MM.1S (cell line): ENCODE measurements at regions not wholly inside any gene's neighbourhood (a gene's known extent, or its start where the extent isn't known, plus 50 kb on each side); places are given as distances from the start of the nearest gene placed in this dataset.

Experiments
- DNase-seq: peaks from one replicate; pipeline ENCODE4 v3.0.0-alpha.2; 2015
- H2AFZ ChIP-seq: fragments of 300-600 bp; sonication (generic); 2 replicates; pipeline ENCODE4 v1.6.0; 2016; ENCODE audit warnings: antibody characterized with exemption, low read length
- H3F3A ChIP-seq: fragments of 300-600 bp; sonication (generic); 2 replicates; pipeline ENCODE4 v1.6.1; 2016; ENCODE audit warnings: mild to moderate bottlenecking, antibody characterized with exemption, low read length, moderate library complexity, mixed read lengths; ENCODE audit not compliant: insufficient read depth
- H3K27ac ChIP-seq: fragments of 300-600 bp; sonication (generic); 2 replicates; pipeline ENCODE4 v1.5.1; 2016; ENCODE audit warnings: mild to moderate bottlenecking, low read length
- H3K27me3 ChIP-seq: fragments of 300-600 bp; sonication (generic); replicated peaks from 2 replicates; pipeline ENCODE4 v1.6.0; 2016; ENCODE audit warnings: low read length; ENCODE audit not compliant: insufficient read depth
- H3K36me3 ChIP-seq: fragments of 300-600 bp; sonication (generic); replicated peaks from 2 replicates; pipeline ENCODE4 v1.6.1; 2016; ENCODE audit warnings: mild to moderate bottlenecking, low read length, mixed read lengths; ENCODE audit not compliant: insufficient read depth
- H3K4me1 ChIP-seq: fragments of 300-600 bp; sonication (generic); 2 replicates; pipeline ENCODE4 v1.6.1; 2016; ENCODE audit warnings: low read length, mixed read lengths
- H3K4me2 ChIP-seq: fragments of 300-600 bp; sonication (generic); 2 replicates; pipeline ENCODE4 v1.6.0; 2016; ENCODE audit warnings: low read depth, low read length
- H3K4me3 ChIP-seq: fragments of 300-600 bp; sonication (generic); 2 replicates; pipeline ENCODE4 v1.5.1; 2016; ENCODE audit warnings: low read length, mixed read lengths
- H3K79me2 ChIP-seq: fragments of 300-600 bp; sonication (generic); 2 replicates; pipeline ENCODE4 v1.6.1; 2016; ENCODE audit warnings: mixed run types, low read length, mixed read lengths
- H3K9ac ChIP-seq: fragments of 300-600 bp; sonication (generic); 2 replicates; pipeline ENCODE4 v1.6.1; 2016; ENCODE audit warnings: low read length, mixed read lengths
- H3K9me2 ChIP-seq: fragments of 300-600 bp; sonication (generic); replicated peaks from 2 replicates; pipeline ENCODE4 v1.6.1; 2016; ENCODE audit warnings: mild to moderate bottlenecking, low read length, mixed read lengths; ENCODE audit not compliant: insufficient read depth
- H3K9me3 ChIP-seq: fragments of 300-600 bp; sonication (generic); replicated peaks from 2 replicates; pipeline ENCODE4 v1.6.1; 2016; ENCODE audit warnings: mild to moderate bottlenecking, low read length, mixed read lengths; ENCODE audit not compliant: insufficient read depth
- H4K20me1 ChIP-seq: fragments of 300-600 bp; sonication (generic); 2 replicates; pipeline ENCODE4 v1.6.1; 2016; ENCODE audit warnings: mild to moderate bottlenecking, low read length, moderate library complexity, mixed read lengths; ENCODE audit not compliant: insufficient read depth
- EZH2 ChIP-seq: fragments of 300-600 bp; sonication (generic); optimal IDR thresholded peaks from 2 replicates; pipeline ENCODE3; 2017; ENCODE audit warnings: low read depth, mild to moderate bottlenecking, antibody characterized with exemption, low read length, mixed read lengths
- EZH2phosphoT487 ChIP-seq: fragments of 300-600 bp; sonication (generic); IDR thresholded peaks from 2 replicates; pipeline ENCODE4 v1.6.1; 2018; ENCODE audit warnings: antibody characterized with exemption, low read length
- TF ChIP-seq, protein P1 (sequence below): fragments of 300-600 bp; sonication (generic); IDR thresholded peaks from 2 replicates; pipeline ENCODE4 v1.5.1; 2016; ENCODE audit warnings: antibody characterized with exemption, low read length, mixed read lengths

DNA sequence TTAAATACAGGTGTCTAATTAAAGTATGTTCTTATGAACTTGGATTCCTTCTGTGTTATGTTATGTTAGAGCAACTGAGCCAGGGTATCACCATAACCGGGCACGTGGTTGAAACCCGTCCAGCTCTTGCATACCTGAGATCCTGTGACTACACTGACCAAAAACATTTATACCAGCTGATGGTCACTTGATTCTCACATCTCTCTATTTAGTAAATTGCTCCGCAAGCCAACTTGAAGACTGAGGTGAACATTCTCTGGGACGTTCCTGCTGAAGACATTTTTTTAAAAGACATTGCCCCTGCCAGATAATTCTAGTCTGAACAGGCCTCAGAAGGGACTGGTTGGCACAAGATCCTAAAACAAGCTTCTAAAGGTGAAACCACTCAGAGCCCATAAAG, 550.0 kb upstream of the DIPK2B start:
- Histone ChIP-seq H3K9ac (no peak overlapping the region), H3K36me3 (0 out of 2 replicates have a peak, but pooled peaks cover under 1% of the 10 kb centered on the region), H3K9me2 (no peaks in the 10 kb centered on the region), H3K4me1 (peaks cover 20% of the 10 kb centered on the region), H3K27me3 (no peaks in the 10 kb centered on the region), H3K9me3 (no peaks in the 10 kb centered on the region), H3K4me2 (no peak overlapping the region), H2AFZ (no peak overlapping the region), H3K27ac (no peak overlapping the region), H3F3A (peaks cover 4% of the 10 kb centered on the region), H3K4me3 (no peak overlapping the region), H3K79me2 (no peaks in the 10 kb centered on the region; the same call in none of the 2 replicates), H4K20me1 (no peaks in the 10 kb centered on the region)
- TF ChIP-seq, protein P1, sequence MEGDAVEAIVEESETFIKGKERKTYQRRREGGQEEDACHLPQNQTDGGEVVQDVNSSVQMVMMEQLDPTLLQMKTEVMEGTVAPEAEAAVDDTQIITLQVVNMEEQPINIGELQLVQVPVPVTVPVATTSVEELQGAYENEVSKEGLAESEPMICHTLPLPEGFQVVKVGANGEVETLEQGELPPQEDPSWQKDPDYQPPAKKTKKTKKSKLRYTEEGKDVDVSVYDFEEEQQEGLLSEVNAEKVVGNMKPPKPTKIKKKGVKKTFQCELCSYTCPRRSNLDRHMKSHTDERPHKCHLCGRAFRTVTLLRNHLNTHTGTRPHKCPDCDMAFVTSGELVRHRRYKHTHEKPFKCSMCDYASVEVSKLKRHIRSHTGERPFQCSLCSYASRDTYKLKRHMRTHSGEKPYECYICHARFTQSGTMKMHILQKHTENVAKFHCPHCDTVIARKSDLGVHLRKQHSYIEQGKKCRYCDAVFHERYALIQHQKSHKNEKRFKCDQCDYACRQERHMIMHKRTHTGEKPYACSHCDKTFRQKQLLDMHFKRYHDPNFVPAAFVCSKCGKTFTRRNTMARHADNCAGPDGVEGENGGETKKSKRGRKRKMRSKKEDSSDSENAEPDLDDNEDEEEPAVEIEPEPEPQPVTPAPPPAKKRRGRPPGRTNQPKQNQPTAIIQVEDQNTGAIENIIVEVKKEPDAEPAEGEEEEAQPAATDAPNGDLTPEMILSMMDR: no peak
- no peak for TF ChIP-seq EZH2phosphoT487
- no peak for TF ChIP-seq EZH2
- DNase-seq: no peak

DNA sequence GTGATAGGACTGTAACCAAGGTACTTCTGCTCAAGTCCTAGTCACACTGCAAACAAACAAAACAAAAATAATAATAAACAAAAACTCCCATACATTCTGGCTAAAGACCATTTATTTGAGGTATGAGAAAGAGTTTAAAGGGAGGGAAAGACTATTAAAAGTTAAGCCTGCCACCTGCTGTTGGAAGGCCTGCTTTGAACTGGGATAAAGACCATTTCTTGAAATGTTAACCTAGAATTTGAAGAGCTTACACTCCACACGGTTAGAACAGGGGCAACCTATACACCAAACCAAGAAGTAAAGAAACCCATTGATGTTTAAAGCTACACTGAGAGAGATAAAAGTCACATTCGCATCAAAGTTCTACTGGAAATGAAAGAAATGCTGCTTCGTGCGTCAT, 548.7 kb upstream of the DIPK2B start:
- no peak overlapping the region for H3K9ac ChIP-seq
- H2AFZ ChIP-seq: no peak overlapping the region
- H3K4me2 ChIP-seq: no peak overlapping the region
- H3K4me1 ChIP-seq: peaks cover 18% of the 10 kb centered on the region
- DNase-seq: no peak
- no peak overlapping the region for H3K4me3 ChIP-seq
- H3K9me2 ChIP-seq: no peaks in the 10 kb centered on the region
- no peak for TF ChIP-seq EZH2phosphoT487
- TF ChIP-seq, protein P1: peak; percentile 32
- H3F3A ChIP-seq: peaks cover 4% of the 10 kb centered on the region
- no peaks in the 10 kb centered on the region for H3K27me3 ChIP-seq
- H4K20me1 ChIP-seq: no peaks in the 10 kb centered on the region
- 0 out of 2 replicates have a peak, but pooled peaks cover 3% of the 10 kb centered on the region for H3K36me3 ChIP-seq
- H3K9me3 ChIP-seq: no peaks in the 10 kb centered on the region
- H3K79me2 ChIP-seq: no peaks in the 10 kb centered on the region; the same call in none of the 2 replicates
- no peak overlapping the region for H3K27ac ChIP-seq

DNA sequence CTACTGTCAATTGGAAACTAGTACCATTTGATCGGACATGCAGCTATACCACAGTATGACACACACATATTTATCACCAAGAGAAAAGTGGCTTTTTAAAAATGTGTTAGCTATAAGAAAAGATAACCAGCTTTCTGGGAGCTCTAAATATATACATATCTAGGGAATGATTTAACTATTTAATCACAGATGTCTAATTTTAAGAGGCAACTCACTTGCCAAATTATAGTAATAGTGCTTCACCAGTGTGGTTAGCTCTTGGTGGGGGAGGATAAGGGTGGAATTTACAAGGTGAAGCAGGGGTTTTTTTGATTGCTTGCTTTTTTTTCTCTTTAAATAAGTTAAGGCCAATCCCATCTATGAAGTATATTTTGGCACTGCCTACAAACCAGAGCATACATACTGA, 547.7 kb upstream of the DIPK2B start:
- H3K36me3 ChIP-seq: 0 out of 2 replicates have a peak, but pooled peaks cover 3% of the 10 kb centered on the region
- no peaks in the 10 kb centered on the region for H4K20me1 ChIP-seq
- H3K9ac ChIP-seq: no peak overlapping the region
- H3F3A ChIP-seq: peaks cover 3% of the 10 kb centered on the region; the same call in 1 of the 2 replicates
- no peaks in the 10 kb centered on the region for H3K9me3 ChIP-seq
- no peak overlapping the region for H3K27ac ChIP-seq
- no peaks in the 10 kb centered on the region for H3K27me3 ChIP-seq
- H2AFZ ChIP-seq: no peak overlapping the region
- peaks cover 10% of the 10 kb centered on the region; the same call in 1 of the 2 replicates for H3K4me1 ChIP-seq
- H3K79me2 ChIP-seq: no peaks in the 10 kb centered on the region; the same call in none of the 2 replicates
- no peak overlapping the region for H3K4me3 ChIP-seq
- TF ChIP-seq, protein P1: no peak
- TF ChIP-seq EZH2phosphoT487 (no peak), EZH2 (no peak)
- no peak for DNase-seq
- H3K9me2 ChIP-seq: no peaks in the 10 kb centered on the region
- no peak overlapping the region for H3K4me2 ChIP-seq
